ENCODE measurements at regions not wholly inside any gene's neighbourhood (a gene's known extent, or its start where the extent isn't known, plus 50 kb on each side); places are given as distances from the start of the nearest gene placed in this dataset.
A peak's percentile ranks its signal among the peaks of the same experiment; 100 is the strongest.

GRCh38 chr2:57733956-57734355, 312.6 kb upstream of the VRK2 start:
- no peak for DNase-seq (ENCODE audit: low spot score)
- TF ChIP-seq CTCF (IDR thresholded peaks at IDR 0.05; ENCODE audit: borderline replicate concordance, control extremely low read depth, extremely low read depth, insufficient read depth, missing control alignments): no peak
- in situ Hi-C loops (cut with MboI; ENCODE audit: low sequenced_read_pairs, unreplicated experiment): no loop called here

GRCh38 chr2:57740891-57741290, 305.7 kb upstream of the VRK2 start:
- TF ChIP-seq CTCF (IDR thresholded peaks at IDR 0.05; ENCODE audit: borderline replicate concordance, control extremely low read depth, extremely low read depth, insufficient read depth, missing control alignments): no peak
- in situ Hi-C loops (cut with MboI; ENCODE audit: low sequenced_read_pairs, unreplicated experiment): no loop called here
- no peak for DNase-seq (ENCODE audit: low spot score)

GRCh38 chr2:57753636-57754035, 293.0 kb upstream of the VRK2 start:
- in situ Hi-C loops (cut with MboI; ENCODE audit: low sequenced_read_pairs, unreplicated experiment): no loop called here
- DNase-seq (ENCODE audit: low spot score): no peak

GRCh38 chr2:57758686-57759085, 287.9 kb upstream of the VRK2 start:
- in situ Hi-C loops (cut with MboI; ENCODE audit: low sequenced_read_pairs, unreplicated experiment): no loop called here
- TF ChIP-seq CTCF (IDR thresholded peaks at IDR 0.05; ENCODE audit: borderline replicate concordance, control extremely low read depth, extremely low read depth, insufficient read depth, missing control alignments): no peak
- DNase-seq (ENCODE audit: low spot score): no peak

More at GRCh38 chr2:57753636-57754035, 293.0 kb upstream of the VRK2 start:
- TF ChIP-seq CTCF (IDR thresholded peaks at IDR 0.05; ENCODE audit: borderline replicate concordance, control extremely low read depth, extremely low read depth, insufficient read depth, missing control alignments): no peak

GRCh38 chr2:57759131-57759530, 287.5 kb upstream of the VRK2 start:
- peak; percentile 4 for DNase-seq (ENCODE audit: low spot score)
- in situ Hi-C loops (cut with MboI; ENCODE audit: low sequenced_read_pairs, unreplicated experiment): no loop called here
- no peak for TF ChIP-seq CTCF (IDR thresholded peaks at IDR 0.05; ENCODE audit: borderline replicate concordance, control extremely low read depth, extremely low read depth, insufficient read depth, missing control alignments)

GRCh38 chr2:57759822-57760300, 286.7 kb upstream of the VRK2 start:
- in situ Hi-C loops (cut with MboI; ENCODE audit: low sequenced_read_pairs, unreplicated experiment): no loop called here
- TF ChIP-seq CTCF (IDR thresholded peaks at IDR 0.05; ENCODE audit: borderline replicate concordance, control extremely low read depth, extremely low read depth, insufficient read depth, missing control alignments): peak; percentile 98
- peak; percentile 72 for DNase-seq (ENCODE audit: low spot score)

GRCh38 chr2:57760381-57760801, 286.2 kb upstream of the VRK2 start:
- TF ChIP-seq CTCF (IDR thresholded peaks at IDR 0.05; ENCODE audit: borderline replicate concordance, control extremely low read depth, extremely low read depth, insufficient read depth, missing control alignments): no peak
- peak; percentile 40 for DNase-seq (ENCODE audit: low spot score)
- in situ Hi-C loops (cut with MboI; ENCODE audit: low sequenced_read_pairs, unreplicated experiment): no loop called here

Measured in GM13976 (cell line).